T-helper 2 cell treated with Interferon-gamma antibody and Interleukin-4, amounts not matched to agents 100 ng/mL and 5 ng/mL, for 36 hours (primary cell): ENCODE measurements at regions not wholly inside any gene's neighbourhood (a gene's known extent, or its start where the extent isn't known, plus 50 kb on each side); places are given as distances from the start of the nearest gene placed in this dataset.

Experiments used
- intact Hi-C: fragments of 100-400 bp; cut with micrococcal nuclease; formaldehyde crosslinking; loops from one replicate; pipeline ENCODE4 v1.15.1; 2023

DNA sequence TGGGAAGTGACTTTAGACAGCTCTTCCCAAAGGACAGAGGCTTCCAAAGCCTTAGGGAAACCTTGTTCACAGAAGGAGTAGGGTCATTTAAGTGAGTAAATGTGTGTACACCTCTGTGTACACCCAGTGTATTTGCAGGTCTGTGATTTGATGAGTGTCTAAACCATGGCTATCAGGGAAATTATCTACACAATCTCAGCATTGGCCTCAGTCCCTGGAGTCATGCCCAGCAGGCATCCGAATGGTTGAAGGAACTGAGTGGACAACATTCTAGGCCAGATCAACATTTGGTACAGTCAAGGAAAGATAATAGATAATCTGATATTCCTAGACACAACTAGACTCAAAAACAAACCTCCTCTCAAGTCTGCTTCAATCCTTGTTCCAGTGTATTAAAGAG, 258.4 kb upstream of the DAPK1 start:
- intact Hi-C loops: no loop called here

DNA sequence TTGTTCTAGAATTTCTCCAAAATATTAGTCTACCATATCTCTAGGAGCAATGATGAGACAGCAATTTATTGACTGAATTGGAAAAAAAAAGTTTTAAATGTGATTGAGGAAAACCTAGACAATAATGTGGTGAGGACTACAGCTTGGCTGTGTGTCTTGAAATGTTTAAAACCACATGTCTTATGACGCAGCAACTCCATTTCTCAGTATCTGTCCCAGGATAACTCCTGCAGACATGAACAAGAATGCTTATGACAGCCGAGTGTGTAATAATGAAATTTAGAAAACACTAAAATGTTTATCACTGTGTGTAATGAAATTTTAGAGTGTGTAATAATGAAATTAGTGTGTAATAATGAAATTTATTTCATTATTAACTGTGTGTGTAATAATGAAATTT, 254.1 kb upstream of the DAPK1 start:
- intact Hi-C loops: no loop called here

DNA sequence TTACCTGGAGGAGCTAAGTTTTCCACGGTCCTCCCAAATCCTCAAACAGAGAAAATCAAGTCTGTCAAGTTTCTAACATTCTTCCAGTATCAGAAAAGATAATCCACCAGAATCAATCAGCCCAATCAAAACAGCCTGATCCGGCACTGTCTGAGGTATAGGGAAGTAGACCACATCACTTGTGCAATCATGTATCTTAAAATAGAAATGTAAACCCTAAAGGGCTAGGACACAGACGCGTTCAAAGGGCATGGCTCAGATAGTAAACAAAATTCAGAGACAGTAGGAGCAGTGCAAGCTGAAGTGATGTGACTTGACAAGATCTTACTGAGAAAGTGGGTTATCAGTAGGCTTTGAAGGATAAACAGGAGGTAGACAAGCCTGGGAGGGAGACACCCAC, 252.4 kb upstream of the DAPK1 start:
- intact Hi-C loops: no loop called here

DNA sequence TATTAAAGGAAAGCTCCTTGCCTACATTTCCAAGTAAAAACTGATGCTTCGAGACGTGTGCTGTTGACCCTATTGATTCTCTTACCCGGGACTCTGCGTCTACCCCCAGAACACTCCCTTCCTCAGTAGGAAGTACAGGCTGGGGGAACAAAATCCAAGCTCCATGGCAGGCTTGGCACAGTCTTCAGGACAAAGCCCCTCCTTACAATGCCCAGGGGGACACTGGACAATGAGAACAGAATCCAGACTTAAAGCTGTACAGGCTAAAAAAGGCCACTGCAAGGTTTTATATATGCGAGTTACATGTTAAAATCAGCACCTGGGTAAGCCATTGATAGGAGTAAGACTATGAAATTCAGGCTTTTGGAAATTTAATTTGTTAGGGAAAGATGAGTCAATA, 250.6 kb upstream of the DAPK1 start:
- intact Hi-C loops: no loop called here

- intact Hi-C loops: no loop called here
Measured at GRCh38 chr9:87249029-87249428, 248.6 kb upstream of the DAPK1 start.

DNA sequence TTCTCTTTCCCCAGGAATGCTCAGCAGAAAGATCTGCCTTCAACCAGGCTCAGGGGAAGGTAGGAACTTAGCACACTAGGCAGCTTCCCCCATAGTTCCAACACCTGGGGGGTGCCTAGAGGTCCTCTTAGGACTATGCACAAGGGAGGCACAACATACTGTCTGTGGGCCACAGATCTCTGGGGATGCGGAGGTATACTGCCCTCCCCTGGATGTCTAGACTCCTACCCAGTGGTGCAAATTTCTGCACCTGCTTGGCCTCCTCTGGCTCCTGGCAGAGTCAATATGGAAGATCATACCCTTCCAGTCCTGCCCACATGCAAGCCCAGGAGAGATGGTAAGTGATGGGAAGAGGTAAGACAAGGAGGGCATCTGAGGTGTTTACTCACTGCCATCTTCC, 247.5 kb upstream of the DAPK1 start:
- intact Hi-C loops: no loop called here

GRCh38 chr9:87255431-87256155, 242.1 kb upstream of the DAPK1 start:
- intact Hi-C loops: no loop called here

GRCh38 chr9:87256973-87257372, 240.7 kb upstream of the DAPK1 start:
- intact Hi-C loops: no loop called here

DNA sequence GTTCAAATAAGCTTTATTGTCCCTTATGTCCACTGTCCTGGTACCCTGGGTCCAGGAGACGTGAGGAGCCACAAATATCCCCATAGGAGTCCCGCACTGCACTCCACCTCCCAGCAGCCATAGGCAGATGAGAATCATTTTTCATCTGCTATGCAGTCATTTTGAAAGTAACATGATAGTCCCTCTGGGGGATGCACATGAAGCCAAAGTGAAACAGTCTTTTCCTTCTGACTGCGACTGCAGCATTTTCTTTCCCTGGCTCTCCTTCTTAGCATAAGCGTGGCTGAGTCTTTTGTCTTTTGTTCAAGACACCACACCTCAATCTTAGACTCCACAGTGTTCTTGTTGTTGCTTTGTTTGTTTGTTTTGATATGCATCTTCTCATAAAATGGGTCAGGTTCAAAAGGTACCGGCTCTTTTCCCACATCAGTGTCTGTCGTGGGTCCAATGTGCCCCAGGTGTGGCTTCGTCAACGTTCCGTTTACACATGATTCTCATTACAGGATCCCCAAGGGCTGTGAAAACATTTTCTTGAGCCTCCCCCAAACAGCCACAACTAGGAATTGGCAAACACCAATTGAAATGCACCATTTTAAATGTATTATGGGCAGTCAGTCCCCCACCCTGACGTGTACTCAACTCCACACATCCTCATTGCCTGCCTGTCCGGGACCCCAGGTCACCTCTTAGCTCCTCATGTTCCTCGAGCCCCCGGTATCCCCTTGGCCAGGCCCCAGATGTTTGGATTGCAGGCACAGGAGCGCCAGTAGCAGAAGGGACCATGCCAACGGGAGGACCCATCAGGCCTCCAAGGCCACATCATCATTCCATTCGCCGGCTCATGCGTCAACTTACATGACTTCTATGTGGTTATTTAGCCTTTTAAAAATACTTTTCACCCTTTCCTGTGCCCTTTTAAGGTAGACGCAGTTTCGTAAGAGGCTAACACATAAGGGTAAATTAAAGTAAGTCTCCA, 237.8 kb upstream of the DAPK1 start:
- intact Hi-C loops: no loop called here

- intact Hi-C loops: no loop called here
Measured at GRCh38 chr9:87263291-87263690, 234.4 kb upstream of the DAPK1 start.

DNA sequence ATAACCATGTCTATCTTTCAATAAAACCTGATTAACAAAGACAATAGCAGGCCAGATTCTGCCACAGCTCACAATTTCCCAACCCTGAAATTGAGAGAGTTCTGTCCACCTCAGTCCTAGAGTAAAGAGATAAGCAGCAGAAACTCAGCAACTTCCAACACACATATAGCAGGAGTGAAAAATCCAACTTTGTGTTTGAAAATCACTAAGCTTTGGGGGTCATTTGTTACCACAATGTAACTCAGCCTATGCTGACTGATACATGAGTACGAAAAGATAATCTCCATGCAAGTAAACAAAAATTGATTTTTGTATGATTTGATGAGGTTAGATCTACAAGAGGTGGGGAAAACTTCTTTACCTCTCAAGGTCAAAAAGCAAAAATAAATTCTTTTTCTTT, 231.0 kb upstream of the DAPK1 start:
- intact Hi-C loops: no loop called here

GRCh38 chr9:87267251-87268070, 230.2 kb upstream of the DAPK1 start:
- intact Hi-C loops: no loop called here

DNA sequence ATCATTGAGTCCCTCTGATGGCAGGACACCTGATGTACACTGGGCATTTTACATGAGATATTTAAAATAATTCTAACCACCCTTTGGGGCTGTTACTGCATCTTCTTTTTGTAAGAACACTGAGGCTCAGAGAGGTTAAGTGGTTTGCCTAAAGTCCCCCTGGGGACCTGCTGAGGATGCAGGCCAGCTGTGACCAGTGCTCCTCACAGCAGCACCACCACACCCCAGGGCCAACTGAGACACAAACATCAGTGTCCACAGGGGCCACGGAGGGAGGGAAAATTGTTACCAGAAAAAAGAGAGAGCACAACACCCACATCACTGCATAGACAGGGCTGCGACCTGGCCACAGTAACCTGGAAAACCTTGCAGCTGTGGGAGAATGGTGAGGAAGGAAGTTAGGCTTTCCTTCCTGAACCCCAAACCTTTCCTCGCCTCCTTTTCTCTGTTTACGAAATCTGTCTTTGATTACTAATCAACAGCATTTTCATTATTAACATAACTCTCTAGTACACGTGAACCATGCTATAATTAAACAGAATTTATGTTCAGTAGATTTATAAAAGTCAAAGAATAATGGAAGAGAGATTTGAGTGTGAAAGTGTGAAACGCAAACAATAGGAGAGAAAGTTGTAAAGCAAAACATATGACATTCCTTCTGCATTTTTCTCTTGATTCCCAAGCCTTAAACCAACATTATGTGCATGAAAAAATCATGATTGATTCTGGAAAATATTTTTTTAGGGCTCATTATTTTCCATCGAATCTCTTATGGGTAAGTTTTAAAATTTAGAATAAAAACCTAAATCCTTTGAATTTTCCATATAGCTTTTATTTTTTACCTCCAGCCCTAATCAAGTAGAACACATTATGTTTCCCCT, 228.1 kb upstream of the DAPK1 start:
- intact Hi-C loops: no loop called here

DNA sequence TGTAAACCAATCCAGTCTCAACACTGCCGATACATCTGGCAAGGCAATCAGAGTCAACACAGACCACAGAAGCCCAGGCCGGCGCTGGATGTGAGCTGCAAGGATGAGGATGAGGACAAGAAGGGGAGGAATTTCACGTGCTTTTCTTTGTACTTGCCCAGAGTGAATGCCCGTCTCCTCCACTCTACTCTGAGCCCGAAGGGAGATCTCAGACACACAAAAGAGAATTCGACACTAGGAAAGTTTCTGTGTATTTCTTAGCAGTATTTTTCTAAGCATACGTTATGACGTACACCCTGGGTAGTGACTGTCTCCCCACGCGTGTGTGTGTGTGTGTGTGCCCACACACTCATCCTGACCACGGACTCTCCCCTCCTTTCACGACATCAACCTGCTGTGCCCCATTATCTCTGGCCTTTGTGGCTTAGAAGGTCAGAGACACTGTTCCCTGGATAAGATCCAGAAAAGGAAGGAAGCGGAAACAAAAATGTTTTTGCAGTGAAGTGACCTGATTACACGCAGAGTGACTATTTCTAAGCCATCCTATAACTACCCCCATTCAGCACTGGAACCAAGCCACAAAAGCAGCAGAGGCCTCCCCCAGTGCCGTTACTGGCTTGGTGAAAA, 227.3 kb upstream of the DAPK1 start:
- intact Hi-C loops: no loop called here

DNA sequence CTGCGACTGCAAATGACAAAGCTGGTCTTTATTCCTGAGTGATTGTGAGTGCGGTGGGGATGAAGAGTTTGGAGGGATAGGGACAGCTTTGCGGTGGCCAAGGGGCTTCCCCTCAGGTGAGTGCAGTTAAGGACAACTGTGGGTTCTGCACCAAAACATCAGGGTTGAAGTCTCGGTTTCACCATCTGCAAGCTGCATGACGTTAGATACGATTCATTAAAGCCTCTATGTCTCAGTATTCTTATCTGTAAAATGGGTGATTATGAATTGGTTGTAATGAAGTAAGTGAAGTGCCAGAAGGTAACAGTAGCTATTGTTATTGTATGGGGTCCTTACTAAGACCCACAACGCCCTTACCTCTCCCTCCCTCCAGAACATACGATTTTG, 226.8 kb upstream of the DAPK1 start:
- intact Hi-C loops: no loop called here

GRCh38 chr9:87271696-87272477, 225.8 kb upstream of the DAPK1 start:
- intact Hi-C loops: no loop called here

DNA sequence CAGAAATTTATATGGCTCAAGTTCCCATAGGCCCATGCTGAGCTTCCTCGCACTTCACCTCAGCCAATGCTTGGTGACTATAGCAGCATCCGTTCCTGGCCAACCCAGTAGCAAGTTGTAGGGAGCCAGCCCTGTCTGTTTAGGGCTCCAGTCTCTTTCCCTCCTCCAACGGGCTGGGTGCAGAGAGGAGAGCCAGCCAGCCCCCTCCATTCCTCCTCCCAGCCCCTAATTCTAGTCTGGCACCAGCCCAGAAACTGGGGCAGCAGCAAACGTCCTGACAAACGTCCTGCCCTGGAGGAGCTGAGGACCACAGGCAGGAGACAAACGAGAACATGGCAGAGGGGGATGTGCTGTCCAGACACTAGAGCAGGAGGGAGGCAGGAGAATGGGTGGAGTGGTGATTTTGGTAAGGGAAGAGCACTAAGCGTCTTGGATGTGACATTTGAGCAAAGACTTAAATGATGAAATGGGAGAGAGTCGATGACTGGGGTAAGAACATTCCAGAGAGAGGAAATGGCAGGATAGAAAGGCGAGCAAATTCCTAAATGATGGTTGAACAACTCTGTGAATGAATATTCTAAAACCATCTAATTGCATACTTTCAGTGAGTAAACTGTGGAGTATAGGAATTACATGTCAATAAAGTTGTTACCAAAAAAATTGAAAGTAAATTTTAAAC, 222.5 kb upstream of the DAPK1 start:
- intact Hi-C loops: no loop called here

DNA sequence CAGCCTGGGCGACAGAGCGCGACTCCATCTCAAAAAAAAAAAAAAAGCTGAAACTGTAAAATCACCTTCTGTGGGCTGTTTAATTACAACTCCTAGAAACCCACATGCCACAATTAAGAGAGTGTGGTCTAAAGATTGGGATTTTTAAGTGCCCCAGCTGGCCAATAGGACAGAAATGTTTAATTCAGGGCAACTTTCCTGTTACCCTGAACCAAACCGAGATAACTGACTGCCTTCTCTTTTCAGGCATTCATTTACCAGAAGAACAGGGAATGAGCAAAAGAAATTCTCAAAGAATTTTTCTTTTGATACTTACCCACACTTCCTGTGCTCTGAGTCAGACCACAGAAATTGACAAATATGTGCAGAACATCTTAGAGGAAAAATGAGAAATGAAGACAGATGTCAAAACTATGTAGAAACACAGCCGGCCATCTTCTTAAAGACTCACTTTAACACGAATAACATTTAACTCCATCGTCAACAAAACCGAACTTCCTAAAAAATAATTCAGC, 221.3 kb upstream of the DAPK1 start:
- intact Hi-C loops: no loop called here

GRCh38 chr9:87276851-87277261, 220.8 kb upstream of the DAPK1 start:
- intact Hi-C loops: no loop called here
